Activated T-cell treated with anti-CD3 and anti-CD28 coated beads for 4 hours (primary cell): ENCODE measurements at regions not wholly inside any gene's neighbourhood (a gene's known extent, or its start where the extent isn't known, plus 50 kb on each side); places are given as distances from the start of the nearest gene placed in this dataset.

ENCODE experiments used
- DNase-seq: peaks from one replicate; pipeline ENCODE4 v3.0.0-alpha.2; 2020

DNA sequence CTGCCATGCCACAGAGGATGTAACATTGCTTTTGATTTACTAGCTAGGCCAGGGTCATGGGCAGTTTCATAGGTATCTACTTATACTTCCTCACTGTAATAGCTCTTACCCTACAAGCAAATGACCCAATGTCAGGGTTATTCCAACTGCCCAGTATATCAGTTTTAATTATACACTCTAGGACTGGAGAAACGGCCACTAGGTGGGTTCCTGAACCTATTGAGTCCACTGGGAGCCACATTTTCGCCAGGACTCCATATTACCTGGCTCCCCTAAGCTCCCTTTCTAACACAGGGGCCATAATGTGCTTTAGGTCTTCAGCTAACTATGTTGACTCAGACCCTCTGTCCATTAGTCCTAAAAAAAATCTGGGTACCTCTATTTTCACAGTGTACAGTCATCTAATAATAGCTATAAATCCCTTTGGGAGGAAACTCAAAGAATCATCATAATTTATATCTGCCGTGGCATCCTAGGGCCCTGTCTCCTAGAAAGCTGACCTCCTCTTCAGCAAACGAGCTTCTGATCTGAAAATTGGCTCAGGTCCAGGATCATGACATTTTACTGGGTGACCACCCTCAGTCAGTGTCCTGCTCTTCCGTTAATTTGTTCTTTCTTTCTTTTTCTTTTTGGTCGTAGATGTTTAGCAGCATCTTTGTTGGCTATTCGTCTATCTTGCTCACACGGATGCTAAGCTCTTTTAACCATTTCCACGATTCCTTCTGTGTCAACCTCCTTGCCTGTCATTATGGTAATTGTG, 244.3 kb downstream of the FAM76B start:
- no peak for DNase-seq

DNA sequence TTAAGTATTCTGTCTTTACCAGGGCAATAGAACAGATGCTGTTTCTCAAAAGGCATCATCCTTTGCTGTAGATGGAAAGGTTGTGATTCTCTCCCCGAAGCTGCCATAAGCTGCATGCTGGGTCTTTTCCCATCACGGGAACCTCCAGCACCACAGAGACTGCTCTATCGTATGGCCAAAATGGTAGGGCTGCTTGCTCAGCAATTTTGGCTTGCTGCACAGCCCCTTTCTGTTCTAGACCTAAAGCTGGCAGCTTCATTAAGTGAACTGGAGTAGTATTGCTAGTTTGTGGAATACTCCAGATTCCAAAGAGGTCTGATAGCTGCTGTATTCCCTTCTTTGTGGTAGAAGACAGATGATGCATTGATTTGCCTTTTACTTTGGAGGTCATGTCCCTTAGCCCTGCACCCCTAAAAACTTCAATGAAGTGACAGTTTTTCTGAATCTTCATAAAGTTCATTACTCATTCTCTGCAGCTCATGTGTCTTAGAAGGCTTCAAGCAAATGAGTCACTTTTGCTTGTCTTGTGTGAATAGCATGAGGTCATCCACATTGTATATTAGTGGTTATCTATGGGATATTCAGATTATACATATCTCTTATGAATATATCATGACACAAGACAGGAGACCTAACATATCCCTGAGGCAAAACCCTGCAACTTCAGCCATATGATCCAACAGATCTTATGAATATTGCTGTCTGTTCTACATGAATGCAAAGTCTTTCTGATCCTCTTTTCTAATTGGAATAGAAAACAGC, 245.3 kb downstream of the FAM76B start:
- DNase-seq = no peak

- DNase-seq = no peak
Measured at GRCh38 chr11:95542868-95543551, 246.6 kb downstream of the FAM76B start.

DNA sequence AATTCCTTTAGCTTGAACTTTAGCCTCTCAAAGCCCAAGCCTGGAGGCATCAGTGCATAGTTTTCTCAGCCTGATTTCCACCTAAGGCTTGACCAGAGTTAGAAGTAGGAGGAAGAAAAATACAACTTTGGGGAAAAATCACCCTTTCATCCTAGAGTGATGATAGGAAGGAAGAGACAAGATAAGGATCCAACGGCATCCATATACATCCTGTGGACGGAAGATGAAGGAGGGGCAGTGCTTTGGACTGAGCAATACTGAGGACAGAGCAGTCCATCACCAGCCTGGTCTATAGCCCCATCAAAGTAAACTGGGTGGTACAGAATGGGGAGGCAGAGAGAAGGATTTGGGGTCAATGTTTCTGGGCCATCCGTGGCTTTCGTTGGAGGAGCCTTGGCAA, 247.9 kb downstream of the FAM76B start:
- DNase-seq = no peak

GRCh38 chr11:95536047-95536690, 253.4 kb downstream of the FAM76B start:
- DNase-seq = no peak

- DNase-seq = no peak
Measured at GRCh38 chr11:95534809-95535208, 254.8 kb downstream of the FAM76B start.

- DNase-seq = no peak
Measured at GRCh38 chr11:95534226-95534625, 255.4 kb downstream of the FAM76B start.

DNA sequence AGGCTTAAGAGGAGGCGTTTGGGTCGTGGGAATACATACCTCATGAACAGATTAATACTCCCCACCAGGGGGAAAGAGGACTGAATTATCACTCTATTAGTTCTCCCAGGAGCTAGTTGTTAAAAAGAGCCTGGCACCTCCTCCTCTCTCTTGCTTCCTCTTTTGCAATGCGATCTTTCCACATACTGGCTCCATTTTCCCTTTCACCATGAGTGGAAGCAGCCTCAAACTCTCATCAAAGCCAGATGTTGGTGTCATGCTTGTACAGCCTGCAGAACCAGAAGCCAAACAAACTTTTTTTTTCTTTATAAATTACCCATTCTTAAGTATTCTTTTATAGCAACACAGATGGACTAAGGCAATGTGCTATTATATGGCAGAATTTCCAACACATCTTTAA, 258.5 kb downstream of the FAM76B start:
- no peak for DNase-seq

DNA sequence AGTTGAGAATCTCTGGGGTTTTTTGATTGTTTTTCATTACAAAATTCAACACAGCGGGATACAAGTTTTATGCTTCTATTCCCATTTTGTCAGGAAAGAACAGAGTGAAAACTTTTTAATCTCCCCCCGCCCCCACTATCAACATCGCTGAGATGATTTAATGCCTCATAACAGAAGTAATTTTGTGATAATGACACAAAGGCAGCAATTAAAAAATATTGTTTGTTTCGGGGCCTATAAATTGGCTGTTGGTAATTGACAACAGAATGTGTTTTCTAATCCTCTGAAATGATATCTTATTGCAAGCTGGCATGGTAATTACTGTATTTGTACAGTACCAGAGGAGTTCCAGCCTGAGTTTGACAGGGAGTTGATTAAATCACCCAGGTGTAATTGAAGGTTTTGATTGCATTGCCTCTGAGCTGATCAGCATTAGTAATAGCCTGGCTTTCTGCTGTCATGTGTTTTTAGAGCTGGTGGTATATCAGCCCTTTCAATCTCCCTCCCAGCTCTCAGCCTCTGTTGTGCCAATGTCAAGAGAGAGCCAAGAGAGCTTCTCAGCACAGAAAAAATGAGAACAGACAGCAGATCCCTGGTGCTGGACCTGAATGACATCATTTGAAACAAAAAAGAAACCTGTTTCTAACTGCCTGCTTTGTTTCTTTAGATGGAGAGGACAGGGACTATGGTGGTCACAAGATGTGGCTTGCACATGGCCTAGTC, 265.1 kb downstream of the FAM76B start:
- no peak for DNase-seq

DNA sequence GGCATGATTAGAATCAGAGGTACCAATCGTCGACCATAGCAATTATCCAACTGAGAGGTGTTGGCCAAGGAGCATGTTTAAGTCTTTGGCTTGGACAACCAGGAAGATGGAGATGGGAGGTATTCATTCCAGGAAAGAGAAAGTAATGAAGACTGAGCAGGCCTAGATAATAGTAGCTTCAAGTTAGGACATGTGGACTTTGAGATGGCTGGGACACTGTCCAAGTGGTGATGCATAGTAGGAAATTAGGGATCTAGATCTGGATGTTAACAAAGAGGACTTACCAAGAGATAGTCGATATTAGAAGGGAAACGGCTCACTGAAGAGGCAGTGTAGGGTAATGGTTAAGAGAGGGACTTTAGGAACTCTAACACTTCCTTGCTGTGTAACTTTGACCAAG, 266.7 kb downstream of the FAM76B start:
- no peak for DNase-seq

GRCh38 chr11:95521862-95522261, 267.7 kb downstream of the FAM76B start:
- DNase-seq = no peak

DNA sequence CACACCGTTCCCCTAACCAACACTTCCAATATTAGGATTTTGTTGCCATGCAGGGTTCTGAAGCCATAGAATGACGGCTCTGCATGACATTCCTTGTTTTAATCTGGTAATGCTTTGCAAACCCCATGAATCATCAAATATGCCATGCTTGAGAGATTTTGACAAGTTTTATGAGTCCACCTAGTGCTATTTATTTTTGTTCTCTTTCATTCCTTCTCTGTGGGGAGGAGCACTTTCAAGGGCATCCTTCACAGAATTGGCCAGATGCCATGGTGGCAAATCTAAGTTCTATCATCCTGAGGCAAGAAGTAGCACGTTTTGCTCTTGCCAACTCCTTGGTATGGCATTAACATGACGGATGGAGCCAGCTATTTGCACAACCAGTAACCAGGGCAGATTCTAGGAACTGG, 268.4 kb downstream of the FAM76B start:
- no peak for DNase-seq

DNA sequence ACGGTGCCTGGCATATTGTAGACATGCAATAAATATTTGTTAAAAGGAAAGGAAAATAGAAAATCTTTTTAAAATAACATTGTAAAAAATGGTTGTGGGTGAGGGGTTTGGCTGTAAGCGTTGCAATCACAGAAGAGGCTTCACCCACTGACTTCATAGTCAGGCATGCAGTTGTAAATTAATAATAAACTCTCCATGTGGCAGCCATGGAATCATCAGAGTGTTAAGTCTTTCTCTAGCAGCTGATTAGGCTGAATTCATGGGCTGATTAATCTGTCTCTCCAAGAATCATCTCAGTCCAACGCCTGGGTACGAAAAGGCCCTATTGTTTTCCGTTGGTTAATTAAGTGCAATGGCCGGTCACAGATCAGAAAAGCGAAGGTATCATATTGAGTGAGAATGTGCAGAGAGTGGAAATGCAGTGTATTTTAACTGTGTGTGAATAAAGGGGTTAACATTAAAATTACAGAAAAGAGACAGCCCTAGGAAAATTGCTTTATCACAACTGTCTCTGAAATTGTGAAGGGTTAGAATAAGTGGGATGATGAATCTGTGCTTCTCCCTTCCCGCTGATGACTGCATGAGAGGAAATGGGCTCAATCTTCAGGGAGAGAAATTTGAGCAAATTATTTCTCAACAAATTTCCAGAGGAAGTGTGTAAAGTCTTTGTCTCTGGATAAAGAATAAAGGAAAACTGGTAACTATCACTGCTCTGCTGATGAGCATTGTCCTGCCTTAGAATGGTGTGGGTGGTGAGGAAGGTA, 269.0 kb downstream of the FAM76B start:
- DNase-seq = no peak

- no peak for DNase-seq
Measured at GRCh38 chr11:95519912-95520311, 269.7 kb downstream of the FAM76B start.

DNA sequence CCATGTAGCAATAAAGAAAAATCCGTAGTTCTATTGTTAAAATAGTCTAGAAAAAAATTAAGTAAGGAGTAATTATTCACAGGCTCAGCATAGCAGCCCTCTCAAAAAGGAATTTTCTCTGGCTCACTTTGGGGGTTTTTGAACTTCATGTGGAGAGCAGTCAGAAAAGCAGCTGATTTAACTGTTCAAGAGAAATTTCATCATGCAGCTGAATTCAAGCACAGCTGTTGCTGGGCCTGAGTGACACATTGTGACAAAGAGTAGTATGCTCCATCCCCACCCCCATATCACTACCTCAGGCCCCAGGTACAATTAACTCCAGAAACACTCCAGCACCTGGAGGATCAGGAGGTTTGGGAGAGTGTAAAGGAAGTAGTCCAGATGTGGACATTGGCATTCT, 272.1 kb downstream of the FAM76B start:
- no peak for DNase-seq

DNA sequence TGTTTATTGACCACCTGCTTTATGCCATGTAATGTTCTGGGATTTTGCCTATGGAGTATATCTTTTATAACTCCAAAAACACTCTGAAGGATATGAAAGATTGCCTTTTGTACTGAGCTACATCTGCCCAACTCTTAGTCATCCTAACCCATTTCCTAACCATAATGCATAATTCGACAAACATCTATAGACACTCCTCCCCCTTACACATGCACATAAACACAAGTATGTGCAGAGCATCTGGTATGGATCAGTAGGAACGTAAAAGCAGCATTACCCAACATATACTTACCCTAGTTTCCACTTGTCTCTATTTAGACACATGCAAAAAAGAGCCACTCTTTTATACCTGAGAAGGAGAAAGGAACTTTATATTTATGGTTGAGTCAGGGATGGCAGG, 272.8 kb downstream of the FAM76B start:
- no peak for DNase-seq

GRCh38 chr11:95516175-95516574, 273.4 kb downstream of the FAM76B start:
- no peak for DNase-seq

DNA sequence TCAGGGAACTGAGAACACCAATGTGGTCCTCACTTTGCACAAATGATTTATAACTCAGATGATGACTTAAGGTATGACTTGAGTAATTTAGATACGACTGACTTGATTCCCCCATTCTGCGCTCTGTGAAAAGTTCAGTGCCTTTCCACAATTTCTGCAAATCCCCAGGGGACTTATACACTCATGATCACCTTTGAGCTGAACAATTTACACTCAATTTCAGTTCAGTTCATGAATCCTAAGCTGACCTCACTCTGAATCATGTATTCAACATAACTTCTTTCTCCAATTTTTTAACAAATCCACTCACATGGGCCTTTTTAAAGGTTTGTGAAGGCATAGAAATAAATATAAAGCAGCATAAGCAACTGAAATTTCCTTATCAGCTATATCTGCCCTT, 274.2 kb downstream of the FAM76B start:
- DNase-seq = no peak

- no peak for DNase-seq
Measured at GRCh38 chr11:95514416-95515110, 275.0 kb downstream of the FAM76B start.

DNA sequence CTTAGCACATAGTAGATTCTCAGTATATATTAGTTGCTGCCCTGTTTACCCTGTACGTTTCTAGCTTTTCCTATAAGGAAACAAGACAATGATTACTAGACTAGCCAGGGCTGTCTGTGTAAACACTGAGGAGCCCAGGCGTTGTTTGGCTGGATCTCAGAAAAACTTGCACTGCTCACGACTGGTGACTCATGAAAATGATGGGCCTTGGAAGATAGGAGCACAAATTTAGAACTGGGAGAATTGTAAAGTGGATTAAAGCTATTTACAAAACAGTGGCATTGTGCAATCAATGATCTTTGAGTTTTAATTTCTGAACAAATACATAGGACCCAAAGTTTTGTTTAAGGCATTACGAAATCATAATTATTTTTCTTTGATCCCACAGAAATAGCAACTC, 276.9 kb downstream of the FAM76B start:
- no peak for DNase-seq

DNA sequence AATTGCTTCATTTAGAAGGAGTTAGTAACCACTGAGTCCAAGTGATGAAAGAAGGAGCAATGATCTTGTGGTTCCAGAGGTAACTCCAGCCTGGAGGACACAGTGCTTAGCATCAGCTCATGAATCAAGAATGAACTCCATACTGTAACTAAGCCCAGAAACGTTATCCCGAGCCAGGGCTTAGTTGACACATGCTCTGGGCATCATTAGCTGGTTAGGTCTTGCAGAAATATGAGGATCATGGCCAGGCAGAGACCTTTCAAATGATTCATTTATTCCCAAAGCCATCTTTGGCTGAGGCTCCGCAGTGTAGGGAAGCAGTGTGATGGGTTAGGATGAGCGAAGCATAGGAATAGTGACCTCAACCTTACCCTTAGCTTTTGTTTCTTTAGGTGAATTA, 277.4 kb downstream of the FAM76B start:
- DNase-seq = no peak
